ENCODE measurements at regions not wholly inside any gene's neighbourhood (a gene's known extent, or its start where the extent isn't known, plus 50 kb on each side); places are given as distances from the start of the nearest gene placed in this dataset.

GRCh38 chr15:36066757-36067156 lies 512.7 kb upstream of the CDIN1 start:
- no peak for TF ChIP-seq ELK1 (IDR thresholded peaks at IDR 0.05; ENCODE audit: borderline replicate concordance, low read depth, low read length)
- no peak for TF ChIP-seq POLR2A (IDR thresholded peaks at IDR 0.05; ENCODE audit: low read depth, low read length)

All from IMR-90 (cell line).